ENCODE measurements at regions not wholly inside any gene's neighbourhood (a gene's known extent, or its start where the extent isn't known, plus 50 kb on each side); places are given as distances from the start of the nearest gene placed in this dataset.

GRCh38 chr5:145111420-145111819, 723.7 kb downstream of the PRELID2 start:
- intact Hi-C loops (cut with DNase I): no loop called here
- ATAC-seq: no peak

DNA sequence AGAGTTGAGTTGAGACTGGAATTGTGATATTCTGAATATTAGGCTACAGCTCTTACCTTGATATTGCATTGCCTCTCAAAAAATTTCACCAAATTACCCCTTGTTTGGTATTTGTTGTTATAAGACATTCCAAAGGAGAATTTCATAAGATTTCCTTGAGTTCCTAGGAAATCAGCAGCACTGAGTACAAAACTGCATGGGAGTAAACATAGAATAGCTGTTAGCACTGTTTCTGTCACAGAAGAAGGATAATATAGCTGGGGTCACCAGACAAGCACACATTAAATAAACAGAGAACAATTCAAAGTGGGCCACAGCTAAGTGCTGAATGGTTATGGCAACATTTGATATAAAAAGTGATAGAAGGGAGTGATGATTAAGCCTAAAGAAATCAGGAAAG, 724.3 kb downstream of the PRELID2 start:
- no peak for ATAC-seq
- DNase-seq (ENCODE audit: low spot score): no peak
- intact Hi-C loops (cut with DNase I): no loop called here

More at GRCh38 chr5:145111420-145111819, 723.7 kb downstream of the PRELID2 start:
- no peak for DNase-seq (ENCODE audit: low spot score)

GRCh38 chr5:145110181-145110580, 725.0 kb downstream of the PRELID2 start:
- DNase-seq (ENCODE audit: low spot score): no peak
- intact Hi-C loops (cut with DNase I): no loop called here
- no peak for ATAC-seq

DNA sequence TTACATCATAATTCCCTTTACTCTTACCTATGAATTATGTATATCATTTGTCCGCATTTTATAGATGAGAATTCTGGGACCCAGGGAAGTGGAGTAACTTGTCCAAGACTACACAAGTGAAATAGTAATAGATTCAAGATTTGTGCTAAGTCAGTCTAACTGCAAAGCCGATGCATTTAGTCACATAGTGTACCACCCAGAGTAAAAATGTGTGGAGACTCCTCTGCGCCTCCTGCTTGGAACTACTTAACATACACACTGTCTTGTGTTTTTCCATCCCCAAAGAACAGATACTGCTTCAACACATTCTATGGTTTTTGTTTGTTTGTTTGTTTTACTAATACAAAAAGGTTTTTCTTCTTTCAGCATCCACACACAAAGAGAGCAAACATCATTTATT, 729.8 kb downstream of the PRELID2 start:
- intact Hi-C loops (cut with DNase I): no loop called here
- ATAC-seq (no peak), DNase-seq (ENCODE audit: low spot score) (no peak)

DNA sequence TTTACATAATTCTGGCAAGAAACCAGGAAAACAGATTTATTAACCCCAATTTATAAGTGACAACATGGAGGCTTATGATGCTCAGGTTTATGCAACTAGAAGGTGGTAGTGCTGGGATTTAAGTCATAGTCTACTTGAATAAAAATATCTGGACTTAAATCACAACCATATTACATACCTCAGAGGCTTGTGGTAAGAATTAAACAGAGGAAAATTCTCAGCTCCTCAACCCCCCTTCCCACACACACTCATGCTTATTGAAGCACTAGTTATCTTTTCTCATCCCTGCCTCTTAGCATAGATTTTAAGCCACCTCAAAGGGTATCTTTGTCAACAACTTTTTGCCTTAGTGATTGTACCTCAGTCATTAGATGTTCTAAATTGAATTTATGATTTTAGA, 731.0 kb downstream of the PRELID2 start:
- ATAC-seq (no peak), DNase-seq (ENCODE audit: low spot score) (no peak)
- intact Hi-C loops (cut with DNase I): no loop called here

DNA sequence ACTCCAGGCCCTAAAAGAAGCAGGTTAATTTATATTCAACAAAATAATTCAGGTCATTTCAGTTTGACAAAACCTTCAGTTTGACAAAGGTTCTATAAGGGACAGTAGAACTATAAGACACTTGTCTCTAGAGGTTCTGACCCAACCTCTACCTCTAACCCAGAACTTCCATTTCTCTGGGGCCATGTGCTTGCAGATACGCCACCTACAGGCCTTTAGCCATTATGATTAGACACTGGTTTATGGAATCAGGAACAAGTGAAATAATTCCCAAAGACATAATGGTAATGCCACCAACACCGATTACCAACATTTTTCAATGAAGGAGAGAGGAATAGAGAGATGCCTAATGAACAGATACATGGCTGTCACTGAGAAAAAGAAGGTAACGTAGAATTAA, 733.9 kb downstream of the PRELID2 start:
- intact Hi-C loops (cut with DNase I): no loop called here
- no peak for DNase-seq (ENCODE audit: low spot score)

GRCh38 chr5:145090115-145090514, 745.0 kb downstream of the PRELID2 start:
- ATAC-seq (no peak), DNase-seq (ENCODE audit: low spot score) (no peak)
- intact Hi-C loops (cut with DNase I): no loop called here

More for the DNA sequence above, 733.9 kb downstream of the PRELID2 start:
- ATAC-seq: no peak

DNA sequence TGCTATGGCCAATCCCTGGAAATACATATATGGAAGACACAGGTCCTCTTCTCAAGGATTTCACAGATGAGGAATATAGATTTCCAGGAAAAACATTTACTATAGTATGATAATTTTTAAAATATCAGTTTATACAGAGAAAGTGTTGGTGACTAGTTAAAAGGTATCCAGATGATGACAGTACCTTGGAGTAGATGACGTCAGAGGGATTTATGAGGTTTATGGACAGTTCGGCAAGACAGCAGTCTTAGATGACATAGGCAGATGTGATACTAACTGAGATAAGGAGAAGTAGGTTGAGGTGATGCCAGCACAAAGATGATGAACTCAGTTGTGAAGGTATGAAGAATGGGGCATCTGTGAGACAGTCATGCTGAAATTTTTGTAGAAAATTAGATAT, 750.3 kb downstream of the PRELID2 start:
- DNase-seq (ENCODE audit: low spot score): no peak
- no peak for ATAC-seq
- intact Hi-C loops (cut with DNase I): no loop called here

DNA sequence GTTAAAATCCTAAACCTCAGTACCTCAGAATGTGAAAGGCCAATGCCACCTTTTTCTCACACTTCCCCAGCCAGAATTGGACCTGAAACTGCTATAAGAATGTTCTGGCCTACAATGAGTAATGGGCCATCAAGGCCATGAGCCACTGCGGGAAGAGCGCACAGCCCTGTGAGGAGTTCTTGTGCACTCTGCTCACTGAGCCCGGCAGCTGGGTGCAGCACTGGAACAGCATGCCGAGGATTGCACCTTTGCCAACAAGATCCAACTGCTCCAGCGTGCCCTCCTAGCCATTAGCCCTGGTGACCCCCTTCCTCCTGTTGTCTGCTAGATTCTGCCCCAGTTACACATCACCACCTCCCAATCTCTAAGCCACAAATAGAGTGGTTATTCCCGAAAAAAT, 758.1 kb downstream of the PRELID2 start:
- intact Hi-C loops (cut with DNase I): no loop called here
- DNase-seq (ENCODE audit: low spot score): no peak
- ATAC-seq: no peak

DNA sequence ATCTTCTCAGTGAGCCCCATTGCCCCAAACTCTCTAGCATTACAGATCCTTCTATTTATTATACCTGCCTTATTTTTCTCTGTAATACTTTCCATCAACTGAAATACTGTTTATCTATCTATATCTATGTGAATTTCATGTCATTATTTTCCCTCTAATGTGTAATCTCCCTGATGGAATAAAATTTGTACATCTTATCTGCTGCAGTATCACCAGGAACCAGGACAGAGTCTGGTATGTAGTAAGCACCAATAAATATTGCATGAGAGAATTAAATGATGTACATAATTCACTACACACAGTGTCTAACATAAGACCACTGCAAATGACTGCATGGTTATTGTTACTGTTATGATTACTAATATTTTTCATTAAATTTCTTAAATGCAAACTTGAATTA, 759.1 kb downstream of the PRELID2 start:
- DNase-seq (ENCODE audit: low spot score): no peak
- intact Hi-C loops (cut with DNase I): no loop called here
- no peak for ATAC-seq

DNA sequence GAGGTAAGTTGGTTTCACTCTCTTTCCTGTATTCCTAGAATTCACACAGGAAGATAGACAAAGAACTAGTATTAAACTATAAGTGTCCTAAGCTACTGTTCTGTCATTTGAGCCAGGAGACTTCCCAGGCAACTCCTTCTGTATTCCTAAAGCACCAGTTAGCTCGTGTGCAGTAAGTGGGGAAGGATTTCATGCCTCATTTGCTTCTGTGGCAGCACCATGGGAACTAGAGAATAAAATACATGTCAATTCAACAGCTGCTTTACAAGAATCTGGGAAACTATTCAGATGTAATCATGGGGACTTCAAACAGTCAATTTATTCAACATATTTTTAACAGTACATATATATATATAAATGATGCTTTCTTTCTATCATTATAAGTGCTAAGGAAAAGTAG, 762.3 kb downstream of the PRELID2 start:
- intact Hi-C loops (cut with DNase I): no loop called here
- ATAC-seq: no peak
- DNase-seq (ENCODE audit: low spot score): no peak

DNA sequence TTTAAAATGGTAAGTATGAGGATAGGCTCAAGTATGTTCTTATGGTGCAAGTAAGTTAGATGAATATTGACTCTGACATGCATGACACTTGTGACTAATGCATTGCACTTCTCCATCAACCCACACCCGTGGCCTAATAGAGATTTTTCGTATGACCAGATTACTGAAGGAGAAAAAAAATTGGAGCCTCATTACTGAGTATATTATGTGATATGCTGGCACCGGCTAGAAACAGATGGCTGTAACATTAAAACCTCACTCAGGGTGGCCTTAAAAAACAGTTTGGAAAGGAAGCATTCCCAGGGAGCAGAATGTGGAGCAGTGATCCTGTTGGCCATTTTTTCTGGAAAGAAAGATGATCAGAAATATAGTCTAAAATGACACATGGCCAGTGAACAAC, 766.4 kb downstream of the PRELID2 start:
- no peak for DNase-seq (ENCODE audit: low spot score)
- ATAC-seq: no peak
- intact Hi-C loops (cut with DNase I): no loop called here

DNA sequence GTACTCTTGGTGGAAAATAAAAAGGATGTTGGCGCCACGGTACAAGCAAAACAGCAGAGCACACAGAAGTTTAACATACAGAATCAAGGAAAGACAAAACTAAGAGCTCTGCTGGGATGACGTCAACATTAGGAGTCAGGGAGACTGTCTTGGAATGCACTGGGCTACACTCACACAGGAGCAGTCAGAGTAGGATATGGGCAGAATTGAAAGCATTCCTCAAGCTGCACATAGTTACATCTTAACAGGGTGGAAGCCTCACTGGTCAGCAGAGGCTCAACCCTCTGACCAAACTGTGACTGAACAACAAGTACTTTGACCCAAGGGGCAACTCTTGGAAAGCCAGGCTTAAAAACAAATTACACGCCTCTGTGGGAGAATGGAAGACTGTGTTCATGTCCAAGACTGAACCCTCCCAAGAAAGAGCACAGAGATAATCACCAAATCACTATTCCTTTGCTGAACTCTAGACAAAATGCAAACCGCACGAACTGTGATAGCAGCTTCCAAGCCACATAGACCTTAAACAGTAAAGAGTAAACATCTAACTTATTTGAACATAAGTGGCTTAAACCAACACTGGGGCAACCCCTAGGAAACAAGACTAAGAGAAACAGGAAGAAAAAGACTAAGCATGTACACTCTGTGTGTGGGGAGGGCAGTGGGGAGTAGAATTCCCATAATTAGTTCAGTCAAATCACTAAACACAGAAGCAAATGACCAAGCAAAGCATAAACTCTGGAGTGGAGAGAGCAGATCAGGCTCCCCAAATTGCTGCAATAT, 772.7 kb downstream of the PRELID2 start:
- intact Hi-C loops (cut with DNase I): no loop called here
- peak; percentile 51 for ATAC-seq
- no peak for DNase-seq (ENCODE audit: low spot score)

- ATAC-seq (no peak), DNase-seq (ENCODE audit: low spot score) (no peak)
- intact Hi-C loops (cut with DNase I): no loop called here
Measured at GRCh38 chr5:145056800-145057199, 778.3 kb downstream of the PRELID2 start.

DNA sequence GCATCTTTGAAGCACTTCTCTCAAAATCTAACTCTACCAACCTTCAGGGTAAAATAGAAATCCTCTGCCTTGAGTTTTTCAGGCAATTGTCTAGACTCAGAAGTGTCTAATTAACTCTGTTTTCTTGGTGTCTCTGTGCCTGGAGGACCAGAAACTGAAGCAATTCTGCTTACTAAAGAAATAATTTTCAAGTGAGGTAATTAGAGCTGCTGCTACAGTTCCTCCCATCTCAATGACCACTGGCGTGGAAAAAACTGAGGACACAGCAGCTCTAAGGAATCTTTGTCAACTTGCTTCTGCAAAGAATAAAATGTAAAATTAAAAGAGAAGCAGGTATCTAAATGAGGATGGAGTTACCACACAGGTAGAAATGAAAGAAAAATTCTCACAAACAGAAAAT, 785.0 kb downstream of the PRELID2 start:
- ATAC-seq (no peak), DNase-seq (ENCODE audit: low spot score) (no peak)
- intact Hi-C loops (cut with DNase I): no loop called here

DNA sequence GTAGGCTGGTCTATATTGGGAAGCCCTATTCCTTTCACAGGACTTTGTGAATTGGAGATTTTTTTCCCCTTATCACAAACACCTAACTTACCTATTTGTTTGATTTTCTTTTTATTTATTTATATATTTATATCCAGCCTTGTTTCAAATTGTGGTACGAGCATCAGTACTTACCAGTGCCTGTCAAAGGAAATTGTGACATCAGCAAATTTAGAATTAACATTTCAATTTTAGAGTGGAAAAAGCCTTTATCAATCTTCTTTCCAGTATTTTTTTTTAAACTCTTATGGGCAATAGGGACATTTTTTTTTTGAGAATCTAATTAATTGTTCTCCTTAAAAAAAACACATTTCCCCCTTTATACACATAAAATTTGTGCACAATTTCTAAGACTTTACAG, 790.2 kb downstream of the PRELID2 start:
- DNase-seq (ENCODE audit: low spot score): no peak
- ATAC-seq: no peak
- intact Hi-C loops (cut with DNase I): no loop called here

GRCh38 chr5:145028626-145029025, 806.5 kb downstream of the PRELID2 start:
- no peak for DNase-seq (ENCODE audit: low spot score)
- intact Hi-C loops (cut with DNase I): no loop called here
- no peak for ATAC-seq

DNA sequence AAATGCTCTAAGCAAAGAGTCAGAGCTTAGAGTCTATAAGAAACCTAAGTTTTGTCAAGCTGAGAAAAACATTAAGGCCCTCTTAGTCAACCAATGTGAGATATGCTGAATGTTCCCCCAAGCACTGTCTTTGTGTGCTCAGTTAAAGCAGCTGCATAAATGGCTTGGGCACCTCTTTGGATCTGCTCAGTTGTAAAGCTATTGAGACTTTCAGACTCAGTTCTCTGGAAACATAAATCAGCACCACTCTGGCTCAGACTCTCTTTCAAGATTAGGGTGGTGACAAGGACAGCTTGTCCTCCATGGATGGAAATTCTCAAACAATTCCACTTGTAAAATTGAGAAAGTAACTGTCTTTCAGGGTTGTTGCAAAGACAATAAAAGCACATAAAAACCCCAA, 807.9 kb downstream of the PRELID2 start:
- intact Hi-C loops (cut with DNase I): no loop called here
- no peak for ATAC-seq
- DNase-seq (ENCODE audit: low spot score): no peak

DNA sequence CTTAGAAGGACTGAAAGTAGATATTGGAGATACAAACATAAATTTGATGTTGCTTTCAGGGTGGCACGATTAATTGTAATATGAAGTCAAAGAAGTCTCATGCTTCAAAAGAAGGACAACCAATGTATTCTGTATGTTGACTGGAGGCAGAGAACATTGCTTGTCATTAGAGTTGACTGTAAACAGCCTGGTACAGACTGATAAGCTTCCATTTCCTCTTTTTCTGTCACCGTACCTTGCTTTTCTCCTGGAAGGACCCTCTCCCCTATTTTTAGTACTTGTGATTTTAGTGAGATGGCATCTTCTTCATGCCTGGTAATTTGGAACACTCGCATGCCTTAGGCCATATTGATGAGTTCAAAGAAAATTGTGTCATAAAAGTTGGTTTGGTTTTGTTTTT, 809.4 kb downstream of the PRELID2 start:
- ATAC-seq (no peak), DNase-seq (ENCODE audit: low spot score) (no peak)
- intact Hi-C loops (cut with DNase I): no loop called here

DNA sequence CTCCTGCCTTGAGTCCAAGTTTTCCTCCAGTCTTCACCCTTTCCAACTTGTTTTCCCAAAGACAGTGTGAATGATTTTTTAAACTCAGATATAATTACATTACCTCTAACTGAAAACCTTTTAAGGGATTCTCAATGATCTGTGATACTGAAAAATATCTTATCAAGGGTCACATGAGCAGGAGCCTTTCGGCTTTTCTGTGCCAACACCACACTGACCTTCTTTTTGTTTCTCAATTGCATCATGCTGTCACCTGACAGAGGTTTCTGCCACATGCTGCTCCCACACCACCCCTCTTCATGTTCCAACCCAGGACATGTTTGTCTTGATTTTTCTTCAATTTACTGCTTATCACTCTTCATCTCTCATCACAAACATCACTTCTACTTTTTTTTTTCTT, 820.0 kb downstream of the PRELID2 start:
- ATAC-seq (no peak), DNase-seq (ENCODE audit: low spot score) (no peak)
- intact Hi-C loops (cut with DNase I): no loop called here

DNA sequence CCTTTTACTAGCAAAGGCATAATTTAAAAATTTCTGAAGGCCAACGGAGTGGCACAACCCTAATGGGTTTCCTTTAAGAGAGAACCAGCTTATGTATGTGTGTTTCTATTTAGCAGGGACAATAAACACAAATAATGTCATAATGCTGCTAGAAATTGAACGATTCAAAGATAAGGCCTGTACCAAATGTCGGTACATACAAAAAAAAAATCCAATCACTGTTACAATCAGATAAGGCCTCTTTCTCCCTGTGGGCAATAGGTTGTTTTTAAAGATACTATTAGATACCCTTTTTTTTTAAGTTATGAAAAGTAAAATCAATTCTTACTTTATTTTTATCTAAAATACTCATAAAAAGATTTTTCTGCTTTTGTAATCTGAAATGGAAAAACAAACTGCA, 821.0 kb downstream of the PRELID2 start:
- intact Hi-C loops (cut with DNase I): no loop called here
- ATAC-seq: no peak
- no peak for DNase-seq (ENCODE audit: low spot score)

Data from sciatic nerve (tissue), 2 donors.